H1 (cell line): ENCODE measurements at regions not wholly inside any gene's neighbourhood (a gene's known extent, or its start where the extent isn't known, plus 50 kb on each side); places are given as distances from the start of the nearest gene placed in this dataset.

Experiments used
- GTF2F1 ChIP-seq: IDR thresholded peaks from 2 replicates; pipeline ENCODE4 v1.6.1; 2012; ENCODE audit warnings: low read depth, low read length, improper control_type of control experiment, borderline replicate concordance
- TF ChIP-seq, protein P1 (sequence below): IDR thresholded peaks from 2 replicates; pipeline ENCODE4 v1.6.1; 2012; ENCODE audit warnings: inconsistent platforms

- TF ChIP-seq, protein P1, sequence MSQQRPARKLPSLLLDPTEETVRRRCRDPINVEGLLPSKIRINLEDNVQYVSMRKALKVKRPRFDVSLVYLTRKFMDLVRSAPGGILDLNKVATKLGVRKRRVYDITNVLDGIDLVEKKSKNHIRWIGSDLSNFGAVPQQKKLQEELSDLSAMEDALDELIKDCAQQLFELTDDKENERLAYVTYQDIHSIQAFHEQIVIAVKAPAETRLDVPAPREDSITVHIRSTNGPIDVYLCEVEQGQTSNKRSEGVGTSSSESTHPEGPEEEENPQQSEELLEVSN = no peak
- TF ChIP-seq GTF2F1 = no peak
Observed at GRCh38 chr11:91459840-91460239, 764.8 kb upstream of the FAT3 start (continued).
